HG03342 (cell line): ENCODE measurements at regions not wholly inside any gene's neighbourhood (a gene's known extent, or its start where the extent isn't known, plus 50 kb on each side); places are given as distances from the start of the nearest gene placed in this dataset.
"Not testable (repeated sequence)": the region's sequence is repeated elsewhere in the genome, so short reads cannot be mapped to it uniquely, and the experiment has no call there.

Experiments
- ATAC-seq: cut with Tn5 transposase; IDR thresholded peaks from one replicate; pipeline ENCODE4 v1.9.1; 2021; ENCODE audit warnings: mild to moderate bottlenecking, moderate library complexity; ENCODE audit not compliant: unreplicated experiment

DNA sequence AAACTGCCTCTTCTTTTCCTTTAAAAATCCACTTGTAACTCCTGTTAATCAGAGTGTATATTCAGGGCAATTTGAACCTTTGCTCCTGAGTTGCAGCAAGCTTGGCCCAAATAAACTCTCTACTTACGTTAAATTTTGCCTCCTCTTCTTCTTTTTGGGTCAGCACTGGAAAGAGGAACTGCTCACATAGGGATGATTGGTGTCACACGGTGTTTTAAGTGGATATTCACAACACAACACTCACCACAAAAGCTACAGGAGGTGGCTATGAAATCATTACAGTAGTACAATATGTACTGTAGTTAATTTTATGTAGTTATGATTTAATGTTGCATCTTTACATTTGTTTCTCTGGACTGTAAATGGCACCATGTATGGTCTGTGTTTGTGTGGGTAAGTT lies 96.8 kb upstream of the DOCK9 start:
- no peak for ATAC-seq

GRCh38 chr13:99075268-99076191 lies 97.7 kb upstream of the DOCK9 start:
- ATAC-seq = peak; percentile 96

DNA sequence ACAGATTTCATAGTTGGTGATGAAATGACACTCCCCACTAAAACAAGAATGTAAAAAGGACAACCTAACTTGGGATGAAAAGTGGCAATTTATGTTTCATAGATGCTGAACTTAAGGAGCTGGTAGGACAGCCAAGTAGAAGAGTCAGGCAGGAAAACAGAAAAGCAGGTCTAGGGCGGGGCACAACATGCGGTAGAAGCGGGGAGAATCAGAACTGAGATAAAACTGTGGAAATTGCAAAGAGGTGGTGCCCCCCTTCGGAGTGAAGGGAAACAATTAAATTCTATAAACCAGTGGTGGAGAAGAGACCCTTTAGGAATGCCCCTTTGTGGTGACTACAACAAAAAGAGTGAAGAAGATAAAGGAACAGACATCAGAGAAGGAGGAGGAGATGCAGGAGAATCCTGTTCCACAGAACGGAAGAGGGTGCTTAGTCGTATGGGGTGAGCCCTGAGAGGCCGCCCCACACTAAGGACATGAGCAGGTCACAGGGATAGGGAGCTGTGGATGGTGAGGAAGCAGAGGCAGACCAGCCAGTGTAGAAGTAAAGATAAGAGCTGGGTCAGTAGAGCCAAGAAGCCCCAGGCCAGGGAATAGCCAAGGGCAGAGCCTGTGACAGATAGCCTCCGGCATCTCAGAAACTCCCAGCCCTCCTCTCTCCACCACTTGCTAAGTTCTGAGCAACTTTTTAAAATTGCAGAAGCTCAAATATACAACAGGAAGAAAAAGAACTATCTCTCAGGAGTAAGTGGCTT lies 100.3 kb upstream of the DOCK9 start:
- ATAC-seq = no peak

- ATAC-seq = no peak
These were observed 102.3 kb upstream of the DOCK9 start for GRCh38 chr13:99080131-99080530.

DNA sequence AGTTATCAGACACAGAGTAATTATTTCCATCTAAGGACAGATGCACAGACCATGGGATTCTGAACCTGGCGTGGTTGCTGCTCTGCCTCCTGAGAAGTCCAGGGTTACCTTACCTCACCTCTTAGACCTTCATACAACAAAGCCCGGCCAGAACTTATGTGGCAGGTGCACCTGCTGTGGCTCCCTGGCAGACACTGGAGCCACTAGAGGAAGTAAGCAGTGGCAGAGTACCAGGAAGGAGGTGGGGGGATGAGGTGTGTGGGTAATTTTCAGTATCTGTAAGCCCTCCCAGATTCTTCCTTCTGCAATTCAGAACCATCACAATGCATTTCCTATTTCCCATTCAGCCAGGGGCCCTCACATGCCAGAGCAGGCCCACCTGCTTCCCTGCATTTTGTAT lies 106.1 kb upstream of the DOCK9 start:
- no peak for ATAC-seq

DNA sequence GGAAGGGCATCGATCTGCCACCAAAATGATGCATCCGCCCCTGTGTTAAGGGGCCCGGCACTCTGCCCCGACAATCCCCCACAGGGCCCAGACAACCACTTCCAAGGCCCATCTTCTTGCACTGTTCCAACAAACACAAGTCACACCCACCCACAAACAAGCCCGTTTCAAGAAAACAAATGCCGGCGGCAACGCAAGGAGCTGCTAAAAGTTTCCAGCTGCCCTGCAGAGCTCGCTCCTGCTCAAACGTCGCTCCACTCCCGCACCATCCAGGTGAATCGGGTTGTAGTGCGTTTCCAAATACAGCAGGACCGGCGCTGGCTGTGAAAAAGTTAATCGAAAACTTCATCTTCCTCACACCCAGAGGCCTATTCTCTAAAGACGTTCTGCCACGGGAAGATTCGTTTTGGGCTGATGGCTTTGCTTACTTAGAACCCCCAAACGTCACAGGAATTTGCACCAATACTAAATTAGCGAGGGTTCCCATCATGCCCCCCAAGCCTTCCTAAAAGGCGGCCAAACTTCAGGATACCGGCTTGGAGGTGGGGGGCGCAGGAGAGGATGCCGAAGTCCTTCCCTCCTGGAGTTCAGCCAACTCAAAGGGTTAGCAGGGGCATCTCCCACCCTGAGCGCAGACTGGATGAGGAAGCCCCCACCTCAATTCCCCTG lies 107.4 kb upstream of the DOCK9 start:
- no peak for ATAC-seq

GRCh38 chr13:99085808-99086266 lies 108.0 kb upstream of the DOCK9 start:
- no peak for ATAC-seq

DNA sequence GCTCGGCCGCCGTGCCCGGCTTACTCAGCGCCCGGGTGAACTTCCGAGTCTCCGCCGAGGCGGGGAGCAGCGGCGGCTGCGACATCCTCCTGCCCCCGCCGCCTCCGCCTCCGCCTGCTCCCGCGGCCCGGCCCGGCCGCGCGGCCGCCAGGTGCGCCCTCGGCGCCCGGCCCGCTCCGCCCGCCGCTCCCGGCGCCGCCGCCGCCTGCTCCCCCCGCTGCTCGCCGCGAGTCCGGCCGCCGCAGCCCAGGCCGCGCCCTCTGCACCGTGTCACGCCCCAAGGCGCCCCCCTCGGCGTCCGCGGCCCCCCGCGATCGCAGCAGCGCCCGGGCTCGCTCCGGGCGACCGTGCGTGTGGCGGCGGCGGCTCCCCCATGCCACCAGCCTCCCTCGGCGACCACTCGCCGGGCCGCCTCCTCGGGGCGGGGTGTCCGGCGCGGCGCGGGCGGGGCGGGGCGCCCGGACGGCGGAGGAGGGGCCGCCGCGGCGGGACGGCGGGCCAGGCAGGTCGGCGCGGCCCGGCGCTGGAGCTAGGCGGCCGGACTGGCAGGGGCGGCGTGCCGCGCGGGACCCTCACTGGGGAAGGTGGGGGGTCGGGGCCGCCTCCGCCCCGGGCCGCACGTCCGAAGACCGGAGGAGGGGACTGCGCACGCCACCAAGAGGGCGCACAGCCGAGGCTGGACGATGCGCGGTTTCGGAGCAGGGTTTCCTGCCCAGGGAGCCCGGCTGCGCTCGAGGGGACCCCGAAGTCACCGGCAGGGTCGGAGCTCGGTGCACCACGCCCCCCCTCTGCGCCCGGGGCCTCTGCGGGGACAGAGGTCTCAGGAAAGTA lies 108.6 kb upstream of the DOCK9 start:
- peak; percentile 52 for ATAC-seq

DNA sequence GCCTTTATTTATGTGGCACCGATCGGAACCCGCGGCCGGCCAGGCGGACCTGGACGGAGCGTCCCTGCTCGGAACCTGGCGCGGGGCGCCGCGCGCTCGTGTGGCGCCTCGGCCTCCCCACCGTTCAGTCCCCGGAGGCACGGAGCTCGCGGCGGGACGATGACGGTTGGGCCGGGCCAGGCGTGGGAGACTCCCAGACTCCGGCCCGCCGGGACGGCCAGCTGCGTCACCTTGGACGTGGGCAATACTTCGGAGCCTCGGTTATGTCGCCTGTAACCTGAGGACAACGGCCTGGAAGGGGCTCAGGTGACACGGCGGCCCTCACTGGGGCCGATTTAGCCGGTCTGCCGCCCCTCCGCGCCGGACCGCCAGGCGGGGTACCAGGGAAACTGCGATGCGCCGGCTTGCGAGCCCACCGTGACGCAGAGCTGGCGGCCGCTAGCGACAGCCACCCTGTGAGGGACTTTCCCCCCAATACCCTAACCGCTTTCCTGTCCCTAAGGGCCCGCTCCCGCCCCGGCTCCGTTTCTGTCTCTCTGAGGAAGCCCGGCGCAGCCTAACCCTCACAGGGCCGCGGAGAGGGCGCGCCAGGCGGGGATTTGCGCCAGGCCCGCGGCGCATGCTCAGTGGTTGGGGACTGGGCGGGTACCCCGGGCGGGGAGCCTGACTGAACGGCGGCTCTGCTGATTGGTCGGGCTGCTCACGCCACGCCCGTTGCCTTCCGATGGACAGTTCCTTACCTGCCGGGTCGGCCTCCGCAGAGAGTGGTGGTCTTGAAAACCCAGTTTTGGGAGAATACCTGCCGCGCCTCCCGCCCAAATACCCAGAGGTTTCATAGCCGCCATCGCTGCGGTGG lies 109.5 kb upstream of the DOCK9 start:
- ATAC-seq = peak; percentile 85

DNA sequence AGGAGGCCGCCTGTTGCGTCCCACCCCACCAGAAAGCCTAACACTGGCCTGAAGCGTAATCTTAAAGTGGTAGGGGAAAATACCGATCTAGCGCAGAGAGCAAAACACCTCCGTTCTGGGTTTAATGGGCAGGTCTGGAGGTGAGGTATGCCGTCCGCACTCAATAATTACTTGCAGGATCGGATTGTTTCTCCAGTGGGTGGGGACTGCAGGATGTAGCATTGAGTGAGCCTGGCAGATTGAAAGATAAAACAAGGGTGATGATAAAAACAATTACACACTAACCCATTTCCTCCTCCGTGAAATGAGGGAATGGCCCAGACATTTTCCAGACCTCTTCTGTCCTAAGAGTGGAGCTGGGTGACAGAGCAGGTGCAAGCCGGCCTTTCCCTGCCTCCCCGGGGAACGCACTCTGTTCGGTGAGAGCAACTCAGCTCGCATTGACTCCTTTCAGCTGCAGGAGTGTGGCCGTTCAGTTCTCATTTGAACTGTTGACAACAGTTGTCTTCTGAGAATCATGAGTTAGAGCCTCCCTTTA lies 110.2 kb upstream of the DOCK9 start:
- ATAC-seq = peak; percentile 31

- ATAC-seq = no peak
These were observed 106.7 kb upstream of the UBAC2 start for GRCh38 chr13:99093997-99094396.

- ATAC-seq = not testable (repeated sequence)
These were observed 98.8 kb upstream of the UBAC2 start for GRCh38 chr13:99101831-99102230.

GRCh38 chr13:99103536-99103935 lies 97.1 kb upstream of the UBAC2 start:
- ATAC-seq = no peak

- no peak for ATAC-seq
These were observed 96.3 kb upstream of the UBAC2 start for GRCh38 chr13:99104396-99104795.

DNA sequence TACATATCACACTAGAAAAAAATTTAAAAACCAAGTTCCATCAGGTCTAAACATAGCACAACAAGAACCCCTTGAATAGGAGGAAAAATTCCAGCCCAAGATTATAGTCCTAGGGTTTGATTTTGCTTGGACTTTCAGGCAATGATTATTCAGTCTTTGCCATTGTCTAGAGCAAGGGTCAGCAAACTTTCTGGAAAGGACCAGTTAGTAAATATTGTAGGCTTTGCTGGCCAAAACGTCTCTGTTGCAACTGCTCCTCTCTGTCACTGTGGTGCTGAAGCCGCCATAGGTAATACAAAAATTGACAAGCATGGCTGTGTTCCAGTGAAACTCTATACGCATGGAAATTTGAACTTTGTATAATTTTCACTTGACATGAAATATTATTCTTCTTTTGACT lies 95.5 kb upstream of the UBAC2 start:
- ATAC-seq = no peak

GRCh38 chr13:99113351-99113750 lies 87.3 kb upstream of the UBAC2 start:
- ATAC-seq = no peak

- ATAC-seq = no peak
These were observed 82.5 kb upstream of the UBAC2 start for GRCh38 chr13:99118179-99118578.

DNA sequence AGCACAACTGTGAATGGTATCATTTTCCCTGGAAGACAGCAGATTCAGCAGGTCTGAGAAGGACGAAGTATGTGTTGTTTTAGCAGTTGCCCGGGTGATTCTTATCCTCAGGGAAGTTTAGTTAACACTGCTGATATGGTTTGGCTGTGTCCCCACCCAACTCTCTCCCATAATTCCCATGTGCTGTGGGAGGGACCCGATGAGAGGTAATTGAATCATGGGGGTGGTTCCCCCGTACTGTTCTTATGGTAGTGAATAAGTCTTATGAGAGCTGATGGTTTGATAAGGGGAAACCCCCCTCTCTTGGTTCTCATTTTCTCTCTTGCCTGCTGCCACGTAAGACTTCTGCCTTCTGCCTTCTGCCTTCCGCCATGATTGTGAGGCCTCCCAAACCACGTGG lies 81.0 kb upstream of the UBAC2 start:
- ATAC-seq = no peak

GRCh38 chr13:99120751-99121150 lies 79.9 kb upstream of the UBAC2 start:
- ATAC-seq = no peak
